ENCODE measurements at regions not wholly inside any gene's neighbourhood (a gene's known extent, or its start where the extent isn't known, plus 50 kb on each side); places are given as distances from the start of the nearest gene placed in this dataset.

- TF ChIP-seq RFX5 (IDR thresholded peaks at IDR 0.05) (no peak), EP300 (IDR thresholded peaks at IDR 0.05) (no peak), KDM5A (IDR thresholded peaks at IDR 0.05) (no peak), CTCF (IDR thresholded peaks at IDR 0.05) (no peak), REST (IDR thresholded peaks at IDR 0.05) (no peak), E2F6 (IDR thresholded peaks at IDR 0.05; ENCODE audit: borderline replicate concordance, low read depth) (no peak), POLR2A (IDR thresholded peaks at IDR 0.05; ENCODE audit: low read length) (no peak), CEBPB (IDR thresholded peaks at IDR 0.05) (no peak), TP53 (CRISPR knock-in tag; IDR thresholded peaks at IDR 0.05) (no peak), ELK1 (IDR thresholded peaks at IDR 0.05; ENCODE audit: low read depth, low read length) (no peak), MAX (IDR thresholded peaks at IDR 0.05) (no peak), ZC3H11A (IDR thresholded peaks at IDR 0.05) (no peak), SMC3 (IDR thresholded peaks at IDR 0.05) (no peak), ZFP36 (IDR thresholded peaks at IDR 0.05; ENCODE audit: borderline replicate concordance, partially characterized antibody) (no peak)
These were observed 177.1 kb downstream of the ALDH8A1 start for GRCh38 chr6:134772671-134773360.
